Thymus (tissue), 11 donors: ENCODE measurements at regions not wholly inside any gene's neighbourhood (a gene's known extent, or its start where the extent isn't known, plus 50 kb on each side); places are given as distances from the start of the nearest gene placed in this dataset.

Experiments used
- DNase-seq, 9 donors: peaks; one replicate each; pipeline ENCODE4 v3.0.0-alpha.2; 2013; ENCODE audit warnings: low spot score in 9 of 9, low read depth in 6 of 9, missing footprints in 1 of 9
- H3K27ac ChIP-seq, 2 donors: one replicate each; pipeline ENCODE4 v1.5.1; 2013; ENCODE audit warnings: control low read depth in 1 of 2, low read depth in 1 of 2, low read length in 1 of 2, mild to moderate bottlenecking in 1 of 2, moderate library complexity in 1 of 2
- H3K27me3 ChIP-seq, 2 donors: one replicate each; pipeline ENCODE4 v1.5.1; 2013; ENCODE audit warnings: low read length in 1 of 2; ENCODE audit not compliant: control insufficient read depth in 2 of 2, insufficient read depth in 1 of 2
- H3K36me3 ChIP-seq, 2 donors: one replicate each; pipeline ENCODE4 v1.5.1; 2013; ENCODE audit warnings: low read length in 1 of 2, mild to moderate bottlenecking in 1 of 2, moderate library complexity in 1 of 2; ENCODE audit not compliant: control insufficient read depth in 2 of 2, insufficient read depth in 2 of 2
- H3K4me1 ChIP-seq, 2 donors: one replicate each; pipeline ENCODE4 v1.5.1; 2013; ENCODE audit warnings: low read length in 2 of 2; ENCODE audit not compliant: control insufficient read depth in 2 of 2, insufficient read depth in 2 of 2
- H3K4me3 ChIP-seq, 2 donors: one replicate each; pipeline ENCODE4 v1.5.1; 2013; ENCODE audit warnings: low read length in 2 of 2, control low read depth in 1 of 2, mild to moderate bottlenecking in 1 of 2
- H3K9me3 ChIP-seq, 2 donors: one replicate each; pipeline ENCODE4 v1.5.1; 2013; ENCODE audit warnings: low read length in 1 of 2, mild to moderate bottlenecking in 1 of 2; ENCODE audit not compliant: control insufficient read depth in 2 of 2, insufficient read depth in 1 of 2
- WGBS: extraction: QIAGEN DNeasy Blood & Tissue Kit; methylation state at CpG from one replicate; pipeline ENCODE4 v1.1.7; 2013; 5-methylcytosine and 5-hydroxymethylcytosine counted together
- donor health status: healthy.

GRCh38 chr17:77853191-77853977 lies 105.1 kb upstream of the TNRC6C start:
- H3K27me3 ChIP-seq: no peaks in the 10 kb centered on the region
- peak overlapping the region in 1 of 2 donors; percentile 53 for H3K4me3 ChIP-seq
- H3K36me3 ChIP-seq: no peaks in the 10 kb centered on the region
- no peak for DNase-seq
- WGBS: 96% methylated on average over 20 of the region's 20 CpGs
- H3K9me3 ChIP-seq: peaks cover 2 to 8% of the 10 kb centered on the region in 2 donors
- H3K27ac ChIP-seq: peak overlapping the region in 1 of 2 donors; percentile 92
- peaks cover 50 to 74% of the 10 kb centered on the region in 2 donors for H3K4me1 ChIP-seq

- 61% methylated on average over 14 of the region's 14 CpGs for WGBS
- Histone ChIP-seq H3K36me3 (no peaks in the 10 kb centered on the region), H3K4me3 (peak overlapping the region; percentile 31 to 53), H3K27ac (peak overlapping the region; percentile 82 to 92), H3K27me3 (no peaks in the 10 kb centered on the region), H3K4me1 (peaks cover 54 to 80% of the 10 kb centered on the region in 2 donors), H3K9me3 (peaks cover 2 to 8% of the 10 kb centered on the region in 2 donors)
- peak in 2 of 9 donors; percentile 66 to 80 for DNase-seq
These were observed 104.3 kb upstream of the TNRC6C start for GRCh38 chr17:77854083-77854758.

- H3K4me3 ChIP-seq: peak overlapping the region; percentile 31 to 53
- WGBS: 91% methylated on average over 20 of the region's 20 CpGs
- H3K36me3 ChIP-seq: no peaks in the 10 kb centered on the region
- peaks cover 2 to 8% of the 10 kb centered on the region in 2 donors for H3K9me3 ChIP-seq
- DNase-seq: no peak
- no peaks in the 10 kb centered on the region for H3K27me3 ChIP-seq
- H3K4me1 ChIP-seq: peaks cover 54 to 81% of the 10 kb centered on the region in 2 donors
- peak overlapping the region; percentile 36 to 92 for H3K27ac ChIP-seq
These were observed 103.5 kb upstream of the TNRC6C start for GRCh38 chr17:77854759-77855745.

DNA sequence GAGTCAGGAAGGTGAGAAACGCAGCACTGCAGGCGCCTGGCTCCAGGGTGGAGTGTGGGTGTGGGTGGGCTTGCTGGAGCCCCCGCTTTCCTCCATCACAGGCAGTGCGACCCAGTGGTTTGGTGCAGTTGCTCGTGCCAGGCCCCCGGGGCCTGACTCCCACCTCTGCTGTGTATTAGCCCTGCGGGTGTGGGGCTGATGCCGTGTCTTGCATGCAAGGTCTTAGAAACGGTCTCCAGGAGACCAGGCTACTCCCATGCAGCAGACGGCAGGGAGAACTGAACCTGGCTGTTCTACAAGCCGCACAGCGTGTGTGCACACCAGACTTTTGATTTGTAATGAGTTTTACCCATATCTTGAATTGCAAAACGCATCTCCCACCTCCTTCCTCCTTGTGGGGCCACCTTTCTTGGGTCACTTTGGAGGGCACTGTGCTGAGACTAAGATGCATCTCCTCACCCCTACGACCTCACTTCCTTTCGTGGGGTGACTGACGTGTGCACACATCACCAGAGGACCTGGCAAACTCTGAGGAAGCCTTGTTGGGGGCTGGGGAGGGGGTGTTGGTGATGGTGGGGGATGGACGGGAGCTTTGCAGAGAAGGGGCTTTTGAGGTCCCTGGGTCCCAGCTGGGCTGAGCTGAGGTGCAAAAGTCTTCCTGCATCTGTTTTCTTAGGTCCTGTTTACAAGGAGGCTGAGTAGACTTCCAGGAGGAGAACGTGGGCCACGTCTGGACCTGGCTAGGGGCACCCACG lies 101.8 kb upstream of the TNRC6C start:
- Histone ChIP-seq H3K9me3 (peaks cover 2 to 8% of the 10 kb centered on the region in 2 donors), H3K27ac (peak overlapping the region; percentile 94 to 100), H3K36me3 (no peaks in the 10 kb centered on the region), H3K27me3 (no peaks in the 10 kb centered on the region), H3K4me1 (peaks cover 54 to 80% of the 10 kb centered on the region in 2 donors), H3K4me3 (no peak overlapping the region)
- DNase-seq: peak in 1 of 9 donors; percentile 78
- WGBS: 74% methylated on average over 20 of the region's 20 CpGs

- no peak for DNase-seq
These were observed 101.3 kb upstream of the TNRC6C start for GRCh38 chr17:77857306-77857555.

DNA sequence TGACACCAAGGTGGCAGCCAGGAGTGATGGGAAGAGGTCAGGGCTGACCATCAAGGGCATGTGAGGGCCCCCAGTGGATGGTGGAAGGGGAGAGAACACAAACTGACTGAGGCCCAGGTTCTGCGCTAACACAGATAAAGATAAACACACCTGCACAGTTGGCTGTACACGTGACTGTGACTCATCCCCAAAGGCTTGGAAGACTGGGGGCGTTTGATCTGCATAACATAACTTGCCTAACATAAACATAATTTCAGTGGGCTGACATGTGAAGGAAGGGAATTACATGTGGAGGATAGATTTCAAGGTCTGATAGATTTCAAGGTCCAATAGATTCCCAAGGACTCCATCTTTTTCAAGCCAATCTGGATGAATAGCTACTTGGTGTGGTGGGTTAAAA lies 100.9 kb upstream of the TNRC6C start:
- Histone ChIP-seq H3K27ac (peak overlapping the region; percentile 94 to 100), H3K36me3 (no peaks in the 10 kb centered on the region), H3K4me3 (peak overlapping the region in 1 of 2 donors; percentile 12), H3K9me3 (peaks cover 0 to 8% of the 10 kb centered on the region in 2 donors), H3K4me1 (peaks cover 48 to 80% of the 10 kb centered on the region in 2 donors), H3K27me3 (no peaks in the 10 kb centered on the region)
- WGBS: 8% methylated on average over 3 of the region's 3 CpGs
- peak in 5 of 9 donors; percentile 80 to 91 (median 81) for DNase-seq

More at GRCh38 chr17:77857306-77857555, 101.3 kb upstream of the TNRC6C start:
- WGBS: 60% methylated on average over 3 of the region's 3 CpGs
- Histone ChIP-seq H3K9me3 (peaks cover 0 to 8% of the 10 kb centered on the region in 2 donors), H3K27me3 (no peaks in the 10 kb centered on the region), H3K4me1 (peaks cover 52 to 80% of the 10 kb centered on the region in 2 donors), H3K27ac (peak overlapping the region; percentile 94 to 100), H3K36me3 (no peaks in the 10 kb centered on the region), H3K4me3 (peak overlapping the region in 1 of 2 donors; percentile 12)

DNA sequence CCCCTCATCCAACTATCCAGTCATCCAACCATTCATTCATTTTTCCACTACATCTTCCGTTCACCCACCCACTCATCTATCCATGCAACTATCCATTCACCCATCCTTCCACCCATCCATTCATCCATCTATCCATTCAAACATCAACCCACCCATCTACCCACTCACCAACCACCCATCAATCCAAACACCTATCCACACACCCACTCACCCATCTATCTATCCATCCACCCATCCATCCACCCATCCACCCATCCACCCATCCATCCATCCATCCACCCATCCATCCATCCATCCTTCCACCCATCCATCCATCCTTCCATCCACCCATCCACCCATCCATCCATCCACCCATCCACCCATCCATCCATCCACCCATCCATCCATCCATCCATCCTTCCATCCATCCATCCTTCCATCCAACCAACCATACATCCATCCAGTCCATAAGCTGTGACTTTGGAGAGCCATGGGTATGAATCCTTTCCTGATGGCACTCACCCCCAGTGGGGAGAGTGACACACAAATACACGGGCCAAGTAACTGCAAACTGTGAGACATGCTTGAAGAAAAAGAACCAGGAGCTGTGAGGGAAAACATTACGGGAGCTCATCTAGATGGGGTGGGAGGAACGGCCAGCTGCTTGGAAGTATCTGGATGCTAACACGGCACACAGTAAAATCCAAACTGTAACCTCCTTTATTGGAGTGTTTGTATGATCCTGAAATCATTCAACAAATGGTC lies 100.0 kb upstream of the TNRC6C start:
- Histone ChIP-seq H3K27ac (no peak overlapping the region), H3K36me3 (no peaks in the 10 kb centered on the region), H3K9me3 (peaks cover 0 to 3% of the 10 kb centered on the region in 2 donors), H3K4me3 (no peak overlapping the region), H3K27me3 (no peaks in the 10 kb centered on the region), H3K4me1 (peaks cover 42 to 79% of the 10 kb centered on the region in 2 donors)
- DNase-seq: no peak
- 97% methylated on average over 5 of the region's 5 CpGs for WGBS
